H1 (cell line): ENCODE measurements at regions not wholly inside any gene's neighbourhood (a gene's known extent, or its start where the extent isn't known, plus 50 kb on each side); places are given as distances from the start of the nearest gene placed in this dataset.

Source experiments
- CTCF ChIA-PET: fragments of 300-600 bp; sonication (Branson Sonifier 250); formaldehyde crosslinking; loops from one replicate; lab custom pipeline; 2021; ENCODE audit not compliant: partially characterized antibody; lab: Charles Lee
- POLR2A ChIA-PET: fragments of 300-600 bp; sonication (Branson Sonifier 250); formaldehyde crosslinking; loops from one replicate; lab custom pipeline; 2021; ENCODE audit warnings: inconsistent platforms; ENCODE audit not compliant: partially characterized antibody; lab: Charles Lee
- DNase-seq, 2 experiments: peaks; one replicate each; pipeline versions ENCODE4 v3.0.0 to v3.0.0-alpha.2; 2010 to 2022; ENCODE audit warnings: low spot score in 2 of 2, low read depth in 1 of 2, mixed read lengths in 1 of 2
- FAIRE-seq: peaks from 2 replicates; lab custom pipeline; 2011; peaks lifted over from hg19 to GRCh38; lab: Jason Lieb, UNC
- H2AFZ ChIP-seq: 2 replicates; pipeline ENCODE4 v1.8.1; 2012; ENCODE audit warnings: low read length, inconsistent platforms
- H2AK5ac ChIP-seq: 2 replicates; pipeline ENCODE4 v1.6.1; 2013; ENCODE audit warnings: low read depth, low read length
- H2BK120ac ChIP-seq: replicated peaks from 2 replicates; pipeline ENCODE3; 2013; ENCODE audit warnings: low read depth, low read length, inconsistent platforms
- H2BK12ac ChIP-seq: 2 replicates; pipeline ENCODE4 v1.6.1; 2013; ENCODE audit warnings: low read depth, low read length
- H2BK15ac ChIP-seq: 2 replicates; pipeline ENCODE4 v1.6.1; 2013; ENCODE audit warnings: low read length
- H2BK20ac ChIP-seq: 2 replicates; pipeline ENCODE4 v1.6.1; 2013; ENCODE audit warnings: low read length
- H2BK5ac ChIP-seq: 2 replicates; pipeline ENCODE4 v1.6.1; 2013; ENCODE audit warnings: low read depth, low read length
- H3K14ac ChIP-seq: 2 replicates; pipeline ENCODE4 v1.6.1; 2013; ENCODE audit warnings: inconsistent platforms; ENCODE audit not compliant: insufficient read length
- H3K18ac ChIP-seq: 2 replicates; pipeline ENCODE4 v1.6.1; 2013; ENCODE audit warnings: low read length; ENCODE audit errors: extremely low read depth
- H3K23ac ChIP-seq: 2 replicates; pipeline ENCODE4 v1.6.1; 2013; ENCODE audit warnings: inconsistent platforms; ENCODE audit not compliant: insufficient read length
- H3K23me2 ChIP-seq: 2 replicates; pipeline ENCODE4 v1.6.1; 2013; ENCODE audit warnings: low read depth, low read length
- H3K27ac ChIP-seq: 2 replicates; pipeline ENCODE4 v1.6.1; 2011; ENCODE audit warnings: low read depth, low read length, inconsistent platforms
- H3K27me3 ChIP-seq, 4 experiments: replicated peaks in 1 of 4; 1 replicate in 1 of 4; 2 replicates in 3 of 4; pipeline versions ENCODE4 v1.6.1 to v1.8.1; 2011 to 2013; ENCODE audit warnings: low read length in 3 of 4, mild to moderate bottlenecking in 3 of 4, inconsistent platforms in 2 of 4, mixed read lengths in 2 of 4, moderate library complexity in 1 of 4; ENCODE audit not compliant: control insufficient read depth in 3 of 4, insufficient read depth in 3 of 4; ENCODE audit errors: extremely low read depth in 1 of 4
- H3K36me3 ChIP-seq, 4 experiments: 2 replicates each; pipeline versions ENCODE4 v1.6.1 to v1.8.1; 2011 to 2013; ENCODE audit warnings: mild to moderate bottlenecking in 4 of 4, low read length in 3 of 4, moderate library complexity in 2 of 4, control low read depth in 1 of 4, inconsistent platforms in 1 of 4; ENCODE audit not compliant: insufficient read depth in 4 of 4, control insufficient read depth in 2 of 4
- H3K4ac ChIP-seq: replicated peaks from 2 replicates; pipeline ENCODE3; 2013; ENCODE audit warnings: low read length, low read depth, mixed read lengths, inconsistent platforms; ENCODE audit not compliant: insufficient read length
- H3K4me1 ChIP-seq, 4 experiments: replicated peaks in 1 of 4; 1 replicate in 1 of 4; 2 replicates in 3 of 4; pipeline versions ENCODE4 v1.6.1 to v1.8.1; 2011 to 2013; ENCODE audit warnings: low read length in 3 of 4, inconsistent platforms in 2 of 4, mixed read lengths in 1 of 4; ENCODE audit not compliant: insufficient read depth in 4 of 4, control insufficient read depth in 3 of 4
- H3K4me2 ChIP-seq, 2 experiments: 2 replicates each; pipeline versions ENCODE4 v1.6.1 to v1.8.1; 2011 to 2013; ENCODE audit warnings: low read depth in 2 of 2, low read length in 2 of 2, control low read depth in 1 of 2, inconsistent platforms in 1 of 2, mild to moderate bottlenecking in 1 of 2; ENCODE audit not compliant: insufficient read depth in 1 of 2
- H3K4me3 ChIP-seq, 4 experiments: fragments of 200-600, 300-600 bp in 1 of 4; sonication (generic), shearing (Covaris generic), sonication (Bioruptor Twin) in 1 of 4; 2 replicates each; pipeline versions ENCODE4 v1.5.1 to v1.8.1; 2011 to 2016; ENCODE audit warnings: low read length in 4 of 4, low read depth in 3 of 4, control low read depth in 2 of 4, inconsistent platforms in 2 of 4, mild to moderate bottlenecking in 2 of 4, mixed read lengths in 1 of 4, moderate library complexity in 1 of 4; ENCODE audit not compliant: insufficient read depth in 2 of 4; ENCODE audit errors: extremely low read depth in 1 of 4
- H3K56ac ChIP-seq: replicated peaks from 2 replicates; pipeline ENCODE3; 2013; ENCODE audit warnings: low read depth, mild to moderate bottlenecking, mixed read lengths, low read length, inconsistent platforms; ENCODE audit not compliant: insufficient read length
- H3K79me1 ChIP-seq: 2 replicates; pipeline ENCODE4 v1.6.1; 2013; ENCODE audit warnings: low read depth, low read length, control low read depth
- H3K79me2 ChIP-seq, 2 experiments: 2 replicates each; pipeline versions ENCODE4 v1.6.1 to v1.8.1; 2012 to 2013; ENCODE audit warnings: low read length in 2 of 2, mild to moderate bottlenecking in 2 of 2, inconsistent platforms in 1 of 2; ENCODE audit not compliant: insufficient read depth in 2 of 2, control insufficient read depth in 1 of 2
- H3K9ac ChIP-seq, 4 experiments: replicated peaks in 1 of 4; 1 replicate in 1 of 4; 2 replicates in 3 of 4; pipeline versions ENCODE4 v1.6.1 to v1.8.1; 2011 to 2013; ENCODE audit warnings: low read depth in 3 of 4, low read length in 3 of 4, control low read depth in 2 of 4, mild to moderate bottlenecking in 2 of 4, moderate library complexity in 2 of 4, inconsistent platforms in 1 of 4; ENCODE audit errors: extremely low read depth in 1 of 4
- H3K9me3 ChIP-seq, 2 experiments: 2 replicates each; pipeline versions ENCODE4 v1.6.1 to v1.8.1; 2012 to 2013; ENCODE audit warnings: mild to moderate bottlenecking in 2 of 2, moderate library complexity in 2 of 2, control low read depth in 1 of 2, inconsistent platforms in 1 of 2, low read depth in 1 of 2, low read length in 1 of 2, mixed read lengths in 1 of 2; ENCODE audit not compliant: insufficient read depth in 2 of 2
- H4K20me1 ChIP-seq, 2 experiments: replicated peaks in 1 of 2; 2 replicates each; pipeline versions ENCODE3 to v1.8.1; 2011 to 2013; ENCODE audit warnings: inconsistent platforms in 2 of 2, low read length in 2 of 2, mild to moderate bottlenecking in 1 of 2; ENCODE audit not compliant: insufficient read depth in 2 of 2, control insufficient read depth in 1 of 2
- H4K5ac ChIP-seq: 2 replicates; pipeline ENCODE4 v1.6.1; 2013; ENCODE audit warnings: low read length, low read depth, mixed read lengths, inconsistent platforms; ENCODE audit not compliant: insufficient read length
- H4K8ac ChIP-seq: 2 replicates; pipeline ENCODE4 v1.8.0; 2013; ENCODE audit warnings: mild to moderate bottlenecking, moderate library complexity, low read length, inconsistent platforms; ENCODE audit not compliant: insufficient read depth; ENCODE audit errors: extremely low read depth
- H4K91ac ChIP-seq: replicated peaks from 2 replicates; pipeline ENCODE3; 2013; ENCODE audit warnings: low read length, mixed read lengths, inconsistent platforms; ENCODE audit not compliant: insufficient read length
- BCL11A ChIP-seq, 2 experiments: IDR thresholded peaks; one replicate each; pipeline ENCODE4 v1.6.1; 2011; ENCODE audit warnings: low read depth in 2 of 2, low read length in 2 of 2, mild to moderate bottlenecking in 2 of 2
- CREB1 ChIP-seq: IDR thresholded peaks from 2 replicates; pipeline ENCODE4 v1.6.1; 2012; ENCODE audit warnings: inconsistent platforms
- FOSL1 ChIP-seq: IDR thresholded peaks from 2 replicates; pipeline ENCODE4 v1.6.1; 2011; ENCODE audit warnings: mild to moderate bottlenecking, low read depth, low read length, moderate library complexity; ENCODE audit not compliant: insufficient read depth
- GABPA ChIP-seq: IDR thresholded peaks from 2 replicates; pipeline ENCODE4 v1.6.1; 2011; ENCODE audit warnings: mild to moderate bottlenecking, low read length, moderate library complexity, borderline replicate concordance; ENCODE audit not compliant: insufficient read depth
- HDAC6 ChIP-seq: IDR thresholded peaks from one replicate; pipeline ENCODE4 v1.7.1; 2012; ENCODE audit warnings: low read depth, mild to moderate bottlenecking, inconsistent platforms, low read length, moderate library complexity
- RFX5 ChIP-seq: IDR thresholded peaks from 2 replicates; pipeline ENCODE4 v1.6.1; 2011; ENCODE audit warnings: low read depth, low read length, improper control_type of control experiment, borderline replicate concordance
- WGBS, 2 experiments: shearing (Covaris generic) in 1 of 2; methylation state at CpG; one replicate each; pipeline versions ENCODE4 v1.1.6 to v1.1.7; 2013 to 2015; ENCODE audit warnings: low lambda C conversion rate in 2 of 2, mixed read lengths in 2 of 2, inconsistent platforms in 1 of 2, low coverage in 1 of 2, missing lambda C conversion rate in 1 of 2; ENCODE audit not compliant: insufficient replicate concordance in 2 of 2, insufficient coverage in 1 of 2, insufficient read length in 1 of 2; ENCODE audit errors: extremely low coverage in 1 of 2, missing lambda C conversion rate in 1 of 2; 5-methylcytosine and 5-hydroxymethylcytosine counted together
- TF ChIP-seq, protein P1 (sequence below), 3 experiments: IDR thresholded peaks; 1 replicate in 2 of 3; 2 replicates in 1 of 3; pipeline versions ENCODE4 v1.5.1 to v1.6.1; 2011; ENCODE audit warnings: low read length in 3 of 3, mild to moderate bottlenecking in 3 of 3, inconsistent platforms in 2 of 3, low read depth in 1 of 3, moderate library complexity in 1 of 3; ENCODE audit not compliant: insufficient read depth in 1 of 3; ENCODE audit errors: control extremely low read depth in 1 of 3
- TF ChIP-seq, protein P2 (sequence below): IDR thresholded peaks from 2 replicates; pipeline ENCODE4 v1.6.1; 2011; ENCODE audit warnings: low read length, improper control_type of control experiment

DNA sequence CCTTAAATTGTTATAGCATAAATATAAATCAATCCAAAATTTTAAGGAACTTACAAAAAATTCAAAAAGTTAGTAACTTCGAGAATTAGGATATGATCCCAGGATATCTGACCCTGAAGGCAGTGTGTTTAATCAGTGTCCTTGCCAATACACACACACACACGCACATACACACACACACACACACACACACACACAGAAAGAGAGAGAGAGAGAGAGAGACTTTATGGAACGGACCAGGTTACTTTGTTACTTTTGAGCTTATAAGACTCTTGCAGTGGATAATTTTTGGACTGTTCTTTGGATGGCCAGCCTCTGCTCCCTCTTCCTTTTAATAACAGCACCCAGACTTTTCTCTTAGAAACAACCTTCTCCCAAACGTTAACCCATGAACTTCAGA, 322.9 kb downstream of the NFIB start:
- Histone ChIP-seq H3K9me3 (peaks cover 5 to 10% of the 10 kb centered on the region in 2 experiments; a peak in 3 of 4 replicates), H3K23me2 (no peaks in the 10 kb centered on the region; the same call in 1 of the 2 replicates), H2BK20ac (no peak overlapping the region), H3K79me2 (no peaks in the 10 kb centered on the region), H3K18ac (no peak overlapping the region), H4K20me1 (peaks cover 0 to 2% of the 10 kb centered on the region in 2 experiments), H3K23ac (no peak overlapping the region), H3K56ac (peak overlapping the region; percentile 10), H2BK5ac (no peak overlapping the region), H3K36me3 (no peaks in the 10 kb centered on the region), H3K9ac (no peak overlapping the region), H4K91ac (no peak overlapping the region), H4K8ac (no peak overlapping the region), H3K27ac (no peak overlapping the region), H3K27me3 (no peaks in the 10 kb centered on the region), H3K4me2 (no peak overlapping the region), H3K4me1 (no peaks in the 10 kb centered on the region), H3K4ac (no peak overlapping the region), H3K14ac (no peak overlapping the region), H3K79me1 (no peaks in the 10 kb centered on the region), H4K5ac (no peak overlapping the region), H2AFZ (no peak overlapping the region), H2BK15ac (no peak overlapping the region), H2BK12ac (no peak overlapping the region), H2AK5ac (no peak overlapping the region), H3K4me3 (no peak overlapping the region), H2BK120ac (no peak overlapping the region)
- FAIRE-seq = no peak
- ChIA-PET CTCF (interaction anchor here (2.0 kb wide), 1 partner anchor 11 kb away, joined by 10 read pairs; no protein-coding TSS in a partner anchor), POLR2A (no interaction called here)
- WGBS, 2 experiments = 87% methylated on average over 4 of the region's 4 CpGs; no CpG with 5 or more reads in 1 of the 2 experiments
- no peak for DNase-seq
- TF ChIP-seq, protein P1, sequence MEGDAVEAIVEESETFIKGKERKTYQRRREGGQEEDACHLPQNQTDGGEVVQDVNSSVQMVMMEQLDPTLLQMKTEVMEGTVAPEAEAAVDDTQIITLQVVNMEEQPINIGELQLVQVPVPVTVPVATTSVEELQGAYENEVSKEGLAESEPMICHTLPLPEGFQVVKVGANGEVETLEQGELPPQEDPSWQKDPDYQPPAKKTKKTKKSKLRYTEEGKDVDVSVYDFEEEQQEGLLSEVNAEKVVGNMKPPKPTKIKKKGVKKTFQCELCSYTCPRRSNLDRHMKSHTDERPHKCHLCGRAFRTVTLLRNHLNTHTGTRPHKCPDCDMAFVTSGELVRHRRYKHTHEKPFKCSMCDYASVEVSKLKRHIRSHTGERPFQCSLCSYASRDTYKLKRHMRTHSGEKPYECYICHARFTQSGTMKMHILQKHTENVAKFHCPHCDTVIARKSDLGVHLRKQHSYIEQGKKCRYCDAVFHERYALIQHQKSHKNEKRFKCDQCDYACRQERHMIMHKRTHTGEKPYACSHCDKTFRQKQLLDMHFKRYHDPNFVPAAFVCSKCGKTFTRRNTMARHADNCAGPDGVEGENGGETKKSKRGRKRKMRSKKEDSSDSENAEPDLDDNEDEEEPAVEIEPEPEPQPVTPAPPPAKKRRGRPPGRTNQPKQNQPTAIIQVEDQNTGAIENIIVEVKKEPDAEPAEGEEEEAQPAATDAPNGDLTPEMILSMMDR (IDR thresholded peaks at IDR 0.05; ENCODE audit: control extremely low read depth in 1 of 3, insufficient read depth in 1 of 3, low read depth in 1 of 3, low read length in 3 of 3) = no peak
- no peak for TF ChIP-seq FOSL1
- TF ChIP-seq, protein P2, sequence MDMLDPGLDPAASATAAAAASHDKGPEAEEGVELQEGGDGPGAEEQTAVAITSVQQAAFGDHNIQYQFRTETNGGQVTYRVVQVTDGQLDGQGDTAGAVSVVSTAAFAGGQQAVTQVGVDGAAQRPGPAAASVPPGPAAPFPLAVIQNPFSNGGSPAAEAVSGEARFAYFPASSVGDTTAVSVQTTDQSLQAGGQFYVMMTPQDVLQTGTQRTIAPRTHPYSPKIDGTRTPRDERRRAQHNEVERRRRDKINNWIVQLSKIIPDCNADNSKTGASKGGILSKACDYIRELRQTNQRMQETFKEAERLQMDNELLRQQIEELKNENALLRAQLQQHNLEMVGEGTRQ = no peak
- TF ChIP-seq CREB1 = no peak
- no peak for TF ChIP-seq BCL11A (IDR thresholded peaks at IDR 0.05; ENCODE audit: low read depth in 2 of 2, low read length in 2 of 2)
- no peak for TF ChIP-seq RFX5
- no peak for TF ChIP-seq GABPA
- no peak for TF ChIP-seq HDAC6
